ENCODE measurements at regions not wholly inside any gene's neighbourhood (a gene's known extent, or its start where the extent isn't known, plus 50 kb on each side); places are given as distances from the start of the nearest gene placed in this dataset.

GRCh38 chr3:105260385-105260784, 106.3 kb upstream of the ALCAM start:
- TF ChIP-seq CTCF (IDR thresholded peaks at IDR 0.05) (no peak), POLR2A (IDR thresholded peaks at IDR 0.05) (no peak)
